Muscle of leg (tissue), 3 donors: ENCODE measurements at regions not wholly inside any gene's neighbourhood (a gene's known extent, or its start where the extent isn't known, plus 50 kb on each side); places are given as distances from the start of the nearest gene placed in this dataset.

Experiments
- DNase-seq: peaks from one replicate; pipeline ENCODE4 v3.0.0; 2013
- H3K27ac ChIP-seq: one replicate; pipeline ENCODE4 v1.5.1; 2013; ENCODE audit warnings: mild to moderate bottlenecking, low read length, control low read depth
- H3K27me3 ChIP-seq: one replicate; pipeline ENCODE4 v1.6.1; 2013; ENCODE audit warnings: low read length; ENCODE audit not compliant: control insufficient read depth, insufficient read depth
- H3K36me3 ChIP-seq: one replicate; pipeline ENCODE4 v1.6.1; 2013; ENCODE audit warnings: low read length; ENCODE audit not compliant: control insufficient read depth, insufficient read depth
- H3K4me1 ChIP-seq: one replicate; pipeline ENCODE4 v1.6.1; 2013; ENCODE audit warnings: low read length; ENCODE audit not compliant: control insufficient read depth, insufficient read depth
- H3K4me3 ChIP-seq: one replicate; pipeline ENCODE4 v1.5.1; 2013; ENCODE audit warnings: low read length, control low read depth
- H3K9me3 ChIP-seq: replicated peaks from 2 replicates; pipeline ENCODE4 v1.6.1; 2013; ENCODE audit warnings: low read depth, low read length; ENCODE audit not compliant: control insufficient read depth
- WGBS: methylation state at CpG from one replicate; pipeline ENCODE4 v1.1.5; 2013; ENCODE audit warnings: missing lambda C conversion rate; ENCODE audit not compliant: insufficient coverage; 5-methylcytosine and 5-hydroxymethylcytosine counted together

- Histone ChIP-seq H3K4me1 (peaks cover 11% of the 10 kb centered on the region), H3K36me3 (no peaks in the 10 kb centered on the region), H3K4me3 (no peak overlapping the region), H3K9me3 (no peaks in the 10 kb centered on the region), H3K27me3 (no peaks in the 10 kb centered on the region), H3K27ac (no peak overlapping the region)
- DNase-seq, result no peak
Observed at GRCh38 chr7:46134795-46135194, 213.7 kb upstream of the IGFBP3 start.

- Histone ChIP-seq H3K4me1 (peaks cover 11% of the 10 kb centered on the region), H3K27me3 (no peaks in the 10 kb centered on the region), H3K4me3 (no peak overlapping the region), H3K36me3 (no peaks in the 10 kb centered on the region), H3K9me3 (no peaks in the 10 kb centered on the region), H3K27ac (no peak overlapping the region)
- no peak for DNase-seq
- WGBS, result 91% methylated on average over 4 of the region's 4 CpGs
Observed at GRCh38 chr7:46134385-46134784, 213.3 kb upstream of the IGFBP3 start.

GRCh38 chr7:46133751-46134150 lies 212.7 kb upstream of the IGFBP3 start:
- Histone ChIP-seq H3K27me3 (no peaks in the 10 kb centered on the region), H3K4me3 (no peak overlapping the region), H3K4me1 (peaks cover 11% of the 10 kb centered on the region), H3K27ac (no peak overlapping the region), H3K9me3 (no peaks in the 10 kb centered on the region), H3K36me3 (no peaks in the 10 kb centered on the region)
- DNase-seq, result peak; percentile 50
- 64% methylated on average over 3 of the region's 3 CpGs for WGBS

- Histone ChIP-seq H3K4me3 (no peak overlapping the region), H3K4me1 (peaks cover 11% of the 10 kb centered on the region), H3K9me3 (no peaks in the 10 kb centered on the region), H3K36me3 (no peaks in the 10 kb centered on the region), H3K27ac (no peak overlapping the region), H3K27me3 (no peaks in the 10 kb centered on the region)
- no peak for DNase-seq
- 60% methylated on average over 3 of the region's 6 CpGs for WGBS
Observed at GRCh38 chr7:46133072-46133471, 212.0 kb upstream of the IGFBP3 start.

GRCh38 chr7:46131916-46132795 lies 211.1 kb upstream of the IGFBP3 start:
- no peaks in the 10 kb centered on the region for H3K27me3 ChIP-seq
- no peaks in the 10 kb centered on the region for H3K36me3 ChIP-seq
- no peak overlapping the region for H3K4me3 ChIP-seq
- 67% methylated on average over 8 of the region's 8 CpGs for WGBS
- no peaks in the 10 kb centered on the region for H3K9me3 ChIP-seq
- DNase-seq, result no peak
- H3K4me1 ChIP-seq, result peaks cover 12% of the 10 kb centered on the region
- no peak overlapping the region for H3K27ac ChIP-seq

- no peak for DNase-seq
- H3K27ac ChIP-seq, result no peak overlapping the region
- no peak overlapping the region for H3K4me3 ChIP-seq
- H3K4me1 ChIP-seq, result peaks cover 15% of the 10 kb centered on the region
- no peaks in the 10 kb centered on the region for H3K36me3 ChIP-seq
- 75% methylated on average over 2 of the region's 4 CpGs for WGBS
- H3K27me3 ChIP-seq, result no peaks in the 10 kb centered on the region
- H3K9me3 ChIP-seq, result no peaks in the 10 kb centered on the region
Observed at GRCh38 chr7:46129831-46130230, 208.8 kb upstream of the IGFBP3 start.

- Histone ChIP-seq H3K36me3 (no peaks in the 10 kb centered on the region), H3K27ac (no peak overlapping the region), H3K9me3 (no peaks in the 10 kb centered on the region), H3K4me3 (no peak overlapping the region), H3K4me1 (peaks cover 6% of the 10 kb centered on the region), H3K27me3 (no peaks in the 10 kb centered on the region)
- DNase-seq, result peak; percentile 35
- no CpG with 5 or more reads among the region's 2 CpGs for WGBS
Observed at GRCh38 chr7:46127814-46128213, 206.7 kb upstream of the IGFBP3 start.

- no peak overlapping the region for H3K4me3 ChIP-seq
- H3K4me1 ChIP-seq, result peaks cover 5% of the 10 kb centered on the region
- H3K27me3 ChIP-seq, result no peaks in the 10 kb centered on the region
- WGBS, result no CpG with 5 or more reads among the region's 2 CpGs
- H3K27ac ChIP-seq, result no peak overlapping the region
- no peaks in the 10 kb centered on the region for H3K36me3 ChIP-seq
- no peak for DNase-seq
- H3K9me3 ChIP-seq, result no peaks in the 10 kb centered on the region
Observed at GRCh38 chr7:46126675-46127300, 205.7 kb upstream of the IGFBP3 start.

- Histone ChIP-seq H3K36me3 (no peaks in the 10 kb centered on the region), H3K27ac (no peak overlapping the region), H3K4me3 (no peak overlapping the region), H3K4me1 (peaks cover 5% of the 10 kb centered on the region), H3K27me3 (no peaks in the 10 kb centered on the region), H3K9me3 (no peaks in the 10 kb centered on the region)
- DNase-seq, result no peak
- WGBS, result 75% methylated on average over 1 of the region's 3 CpGs
Observed at GRCh38 chr7:46123756-46124343, 202.8 kb upstream of the IGFBP3 start.

- Histone ChIP-seq H3K4me3 (no peak overlapping the region), H3K27me3 (no peaks in the 10 kb centered on the region), H3K4me1 (no peaks in the 10 kb centered on the region), H3K27ac (no peak overlapping the region), H3K9me3 (no peaks in the 10 kb centered on the region), H3K36me3 (no peaks in the 10 kb centered on the region)
- no CpG with 5 or more reads among the region's 3 CpGs for WGBS
- no peak for DNase-seq
Observed at GRCh38 chr7:46115410-46115809, 194.3 kb upstream of the IGFBP3 start.
